GM19043 (cell line): ENCODE measurements at regions not wholly inside any gene's neighbourhood (a gene's known extent, or its start where the extent isn't known, plus 50 kb on each side); places are given as distances from the start of the nearest gene placed in this dataset.
"Not testable (repeated sequence)": the region's sequence is repeated elsewhere in the genome, so short reads cannot be mapped to it uniquely, and the experiment has no call there.

Experiments used
- ATAC-seq: cut with Tn5 transposase; IDR thresholded peaks from one replicate; pipeline ENCODE4 v1.9.1; 2021; ENCODE audit warnings: low read depth; ENCODE audit not compliant: unreplicated experiment

DNA sequence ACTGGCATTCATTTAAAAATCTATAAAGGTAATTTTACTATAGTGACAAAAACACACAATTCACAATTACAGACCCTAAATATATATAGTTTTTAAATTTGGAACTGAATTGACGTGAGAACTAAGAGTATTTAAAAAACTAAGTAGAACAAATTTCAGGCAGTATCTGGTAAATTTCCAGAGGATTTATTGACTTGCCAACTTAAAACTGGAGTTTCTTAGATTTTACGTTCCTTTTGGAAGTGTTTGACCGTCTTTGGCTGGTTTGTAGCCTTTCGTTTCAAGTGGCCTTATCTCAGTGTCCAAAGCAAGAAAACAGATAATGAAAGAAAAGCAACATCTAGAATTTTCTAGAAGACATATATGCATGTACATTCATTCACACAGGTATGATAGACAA lies 234.4 kb upstream of the VLDLR start:
- no peak for ATAC-seq

DNA sequence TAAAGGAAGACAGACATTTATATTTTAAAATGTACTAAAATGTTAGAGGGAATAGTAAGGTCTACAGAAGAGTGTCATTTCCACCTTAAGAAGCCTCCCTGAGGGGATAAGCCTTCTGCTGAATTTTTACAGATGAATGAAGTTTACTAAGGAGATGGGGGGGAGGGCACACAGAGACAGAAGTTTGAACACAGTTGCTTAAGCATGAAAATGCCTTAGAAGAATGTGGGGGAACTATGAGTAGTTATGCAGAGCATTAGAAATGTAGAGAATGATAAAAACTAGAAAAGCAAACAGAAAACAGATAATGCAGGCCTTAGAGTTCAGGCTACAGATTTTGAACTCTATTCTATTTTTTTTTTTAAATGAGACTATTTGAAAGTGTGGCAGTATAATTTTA lies 232.2 kb upstream of the VLDLR start:
- ATAC-seq: no peak

DNA sequence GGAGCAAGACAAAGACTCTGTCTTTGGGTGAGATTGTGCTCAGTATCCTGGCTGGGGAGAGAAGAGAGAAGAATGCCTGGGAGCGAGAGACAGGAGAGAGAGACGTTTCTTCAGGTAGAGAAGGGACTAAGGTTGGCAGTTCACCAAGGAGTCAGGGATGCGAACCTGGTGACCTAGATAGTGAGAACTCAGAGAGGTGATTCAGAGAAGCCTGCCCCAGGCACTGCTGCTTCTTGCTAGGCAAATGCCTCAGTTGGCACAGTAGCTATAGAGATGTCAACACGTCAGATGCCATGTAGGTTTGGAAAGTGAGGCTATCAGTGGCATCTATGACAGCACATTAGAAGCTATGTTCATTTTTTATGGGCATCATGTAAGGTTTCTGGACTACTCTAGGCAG lies 231.6 kb upstream of the VLDLR start:
- ATAC-seq: no peak

DNA sequence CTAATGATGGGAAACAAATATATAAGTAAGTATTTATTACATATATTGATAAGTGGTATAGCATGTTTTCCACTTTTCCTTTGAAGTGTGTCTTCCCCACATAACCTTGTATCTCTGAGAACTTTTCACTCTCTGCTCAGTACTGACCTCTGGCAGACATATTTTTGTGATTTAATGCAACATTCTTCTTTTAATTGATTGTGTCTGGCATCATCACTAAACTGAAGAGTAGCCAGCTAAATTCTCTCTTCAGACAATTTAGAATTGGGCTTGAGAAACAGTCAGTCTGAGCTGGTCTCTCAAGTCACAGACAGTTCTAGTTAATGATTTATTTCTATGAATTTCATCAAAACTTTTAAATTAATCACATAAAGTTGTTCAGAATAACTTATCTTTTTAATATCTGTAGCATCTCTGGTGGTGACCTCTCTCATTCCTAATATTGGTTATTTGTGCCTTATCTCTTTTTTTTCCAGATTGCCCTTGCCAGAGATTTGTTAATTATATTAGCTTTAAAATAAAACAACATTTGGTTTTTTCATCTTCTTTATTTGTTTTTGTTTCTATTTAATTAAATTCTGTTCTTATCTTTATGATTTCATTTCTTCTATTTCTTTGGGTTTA lies 230.0 kb upstream of the VLDLR start:
- not testable (repeated sequence) for ATAC-seq

DNA sequence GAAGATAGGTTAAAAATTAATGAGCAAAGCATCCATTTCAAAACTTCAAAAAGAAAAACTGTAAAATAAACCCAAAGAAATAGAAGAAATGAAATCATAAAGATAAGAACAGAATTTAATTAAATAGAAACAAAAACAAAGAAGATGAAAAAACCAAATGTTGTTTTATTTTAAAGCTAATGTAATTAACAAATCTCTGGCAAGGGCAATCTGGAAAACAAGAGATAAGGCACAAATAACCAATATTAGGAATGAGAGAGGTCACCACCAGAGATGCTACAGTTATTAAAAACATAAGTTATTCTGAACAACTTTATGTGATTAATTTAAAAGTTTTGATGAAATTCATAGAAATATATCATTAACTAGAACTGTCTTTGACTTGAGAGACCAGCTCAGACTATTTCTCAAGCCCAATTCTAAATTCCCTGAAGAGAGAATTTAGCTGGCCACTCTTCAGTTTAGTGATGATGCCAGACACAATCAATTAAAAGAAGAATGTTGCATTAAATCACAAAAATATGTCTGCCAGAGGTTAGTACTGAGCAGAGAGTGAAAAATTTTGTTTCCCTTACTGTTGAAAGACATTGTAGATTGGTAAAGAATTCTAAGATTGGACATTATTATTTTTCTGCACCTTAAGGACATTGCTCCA lies 227.4 kb upstream of the VLDLR start:
- not testable (repeated sequence) for ATAC-seq

DNA sequence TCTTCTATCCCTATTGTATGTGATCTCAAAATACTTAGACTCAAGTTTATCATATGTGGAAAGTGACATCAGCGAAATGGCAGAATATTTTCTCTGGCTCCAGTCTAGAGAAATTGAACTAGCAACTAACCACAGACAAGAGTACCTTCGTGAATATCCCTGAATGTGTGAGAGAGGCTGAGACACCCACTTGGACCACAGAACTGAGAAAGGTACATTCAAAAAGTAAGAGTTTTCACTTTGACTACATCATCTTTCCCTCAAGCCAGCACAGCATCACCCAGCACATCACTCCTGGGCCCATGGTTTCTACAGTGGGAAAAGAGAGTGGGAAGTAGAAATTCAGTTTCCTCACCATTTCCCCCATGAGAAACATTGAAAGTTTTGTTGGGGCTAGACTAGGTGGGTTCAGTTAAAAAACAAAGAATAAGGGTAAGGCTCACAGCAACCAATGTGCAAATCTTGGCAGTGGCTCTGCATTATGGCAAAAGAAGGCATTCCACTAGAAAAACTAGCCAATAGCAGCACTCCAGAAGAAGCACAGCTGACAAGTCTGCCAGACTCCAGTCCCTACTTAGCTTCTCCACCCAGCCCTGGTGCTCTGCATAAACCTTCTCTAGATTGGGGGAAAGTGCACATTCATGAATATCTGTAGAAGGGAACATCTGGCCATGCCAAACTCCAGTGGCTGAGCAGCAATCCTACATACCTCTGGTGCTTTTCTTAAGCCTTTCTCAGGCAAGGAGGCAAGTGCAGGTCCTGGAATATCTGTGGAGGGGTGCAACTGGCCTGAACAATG lies 225.6 kb upstream of the VLDLR start:
- ATAC-seq: no peak

DNA sequence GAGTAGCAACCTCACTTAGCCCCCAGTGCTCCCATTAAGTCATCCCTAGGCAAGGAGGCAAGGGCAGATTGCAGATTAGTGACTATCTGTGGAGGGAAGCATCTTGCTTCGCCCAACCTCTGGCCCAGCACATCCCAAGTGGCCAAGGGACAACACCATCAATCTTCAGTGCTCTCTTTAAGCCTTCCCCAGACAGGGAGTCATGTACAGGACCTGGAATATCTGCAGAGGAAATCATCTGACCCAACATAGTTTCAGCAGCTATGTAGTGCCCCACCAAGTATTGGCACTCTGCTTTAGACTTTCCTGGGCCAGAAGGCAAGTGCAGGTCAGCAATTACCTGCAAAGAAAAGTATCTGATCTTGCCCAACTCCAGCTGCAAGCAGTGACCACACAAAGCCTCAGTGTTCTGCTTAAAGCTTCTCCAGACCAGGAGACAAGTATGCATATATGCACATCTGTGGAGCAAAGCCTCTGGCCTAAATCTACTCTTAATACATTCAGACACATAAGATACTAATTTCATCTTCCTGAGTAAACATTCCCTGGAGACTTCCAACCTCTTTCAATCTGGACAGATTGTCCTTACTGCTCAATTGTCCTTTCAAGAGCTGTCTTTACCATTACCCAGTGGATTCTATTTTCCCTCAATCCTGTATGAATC lies 224.8 kb upstream of the VLDLR start:
- ATAC-seq: no peak

DNA sequence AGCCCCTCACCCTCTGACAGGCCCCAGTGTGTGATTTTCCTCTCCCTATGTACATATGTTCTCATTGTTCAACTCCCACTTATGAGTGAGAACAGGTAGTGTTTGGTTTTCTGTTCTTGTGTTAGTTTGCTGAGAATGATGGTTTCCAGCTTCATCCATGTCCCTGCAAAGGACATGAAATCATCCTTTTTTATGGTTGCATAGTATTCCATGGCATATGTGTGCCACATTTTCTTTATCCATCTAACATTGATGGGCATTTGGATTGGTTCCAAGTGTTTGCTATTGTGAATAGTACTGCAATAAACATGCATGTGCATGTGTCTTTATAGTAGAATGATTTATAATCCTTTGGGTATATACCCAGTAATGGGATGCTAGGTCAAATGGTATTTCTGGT lies 223.7 kb upstream of the VLDLR start:
- not testable (repeated sequence) for ATAC-seq

DNA sequence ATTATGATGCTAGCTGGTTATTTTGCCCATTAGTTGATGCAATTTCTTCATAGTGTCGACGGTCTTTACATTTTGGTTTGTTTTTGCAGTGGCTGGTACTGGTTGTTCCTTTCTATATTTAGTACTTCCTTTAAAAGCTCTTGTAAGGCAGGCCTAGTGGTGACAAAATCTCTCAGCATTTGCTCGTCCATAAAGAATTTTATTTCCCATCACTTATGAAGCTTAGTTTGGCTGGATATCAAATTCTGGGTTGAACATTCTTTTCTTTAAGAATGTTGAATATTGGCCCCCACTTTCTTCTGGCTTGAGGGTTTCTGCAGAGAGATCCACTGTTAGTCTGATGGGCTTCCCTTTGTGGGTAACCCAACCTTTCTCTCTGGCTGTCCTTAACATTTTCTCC lies 219.8 kb upstream of the VLDLR start:
- ATAC-seq: not testable (repeated sequence)

DNA sequence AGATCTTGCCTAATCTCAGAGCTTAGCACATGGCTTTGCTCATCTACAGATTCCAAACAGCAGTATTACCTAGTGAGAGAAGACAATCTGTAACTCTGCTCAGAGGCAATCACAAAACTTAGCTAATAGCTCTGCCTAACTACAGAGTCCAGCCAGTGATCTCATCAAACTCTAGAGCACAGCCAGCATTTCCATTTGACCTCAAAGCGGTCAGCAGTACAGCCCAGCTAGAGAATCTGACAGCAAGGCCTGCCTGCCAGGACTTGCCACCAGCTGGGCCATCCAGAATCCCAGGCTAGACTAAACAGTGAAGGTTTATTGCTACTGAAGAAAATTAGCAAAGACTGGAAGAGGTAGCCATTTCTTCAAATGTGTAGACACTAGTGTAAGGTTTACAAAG lies 217.9 kb upstream of the VLDLR start:
- no peak for ATAC-seq

DNA sequence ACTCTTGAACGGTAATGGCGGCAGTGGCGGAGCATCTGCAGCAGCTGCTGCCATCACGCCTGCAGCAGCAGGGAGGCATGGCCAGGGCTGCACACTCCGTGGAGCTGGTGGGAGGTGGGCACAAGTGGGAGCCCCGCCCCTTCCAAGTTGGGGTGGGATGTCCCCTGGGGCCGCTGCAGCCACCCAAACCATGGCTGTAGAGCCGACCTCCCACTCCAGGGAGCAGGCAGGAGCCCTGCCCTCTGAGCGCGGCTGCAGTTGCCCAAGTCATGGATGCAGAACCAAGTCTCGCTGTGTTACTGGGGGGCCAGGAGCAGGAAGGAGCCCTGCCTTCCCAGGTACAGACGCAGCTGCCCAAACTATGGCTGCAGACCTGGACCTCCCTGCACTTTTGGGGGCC lies 215.3 kb upstream of the VLDLR start:
- ATAC-seq: no peak

DNA sequence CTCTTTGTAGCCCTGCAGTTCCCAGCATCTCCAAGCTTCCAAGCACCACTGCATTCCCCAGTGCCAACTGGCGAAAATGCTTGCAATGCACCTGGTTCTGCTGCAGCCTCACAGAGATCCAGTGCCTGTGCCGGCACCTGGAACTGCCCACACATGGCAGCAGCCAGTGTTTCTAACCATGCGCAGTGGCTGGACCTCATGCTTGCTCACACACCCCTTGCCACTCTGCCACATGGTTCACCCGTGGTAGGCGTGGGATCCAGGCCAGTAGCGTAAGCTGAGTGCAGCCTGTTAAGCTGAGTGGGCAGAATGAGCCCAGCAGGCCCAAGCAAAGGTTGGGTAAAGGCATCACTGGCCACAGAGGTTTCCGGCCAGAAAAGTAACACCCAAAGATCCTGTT lies 214.1 kb upstream of the VLDLR start:
- no peak for ATAC-seq

DNA sequence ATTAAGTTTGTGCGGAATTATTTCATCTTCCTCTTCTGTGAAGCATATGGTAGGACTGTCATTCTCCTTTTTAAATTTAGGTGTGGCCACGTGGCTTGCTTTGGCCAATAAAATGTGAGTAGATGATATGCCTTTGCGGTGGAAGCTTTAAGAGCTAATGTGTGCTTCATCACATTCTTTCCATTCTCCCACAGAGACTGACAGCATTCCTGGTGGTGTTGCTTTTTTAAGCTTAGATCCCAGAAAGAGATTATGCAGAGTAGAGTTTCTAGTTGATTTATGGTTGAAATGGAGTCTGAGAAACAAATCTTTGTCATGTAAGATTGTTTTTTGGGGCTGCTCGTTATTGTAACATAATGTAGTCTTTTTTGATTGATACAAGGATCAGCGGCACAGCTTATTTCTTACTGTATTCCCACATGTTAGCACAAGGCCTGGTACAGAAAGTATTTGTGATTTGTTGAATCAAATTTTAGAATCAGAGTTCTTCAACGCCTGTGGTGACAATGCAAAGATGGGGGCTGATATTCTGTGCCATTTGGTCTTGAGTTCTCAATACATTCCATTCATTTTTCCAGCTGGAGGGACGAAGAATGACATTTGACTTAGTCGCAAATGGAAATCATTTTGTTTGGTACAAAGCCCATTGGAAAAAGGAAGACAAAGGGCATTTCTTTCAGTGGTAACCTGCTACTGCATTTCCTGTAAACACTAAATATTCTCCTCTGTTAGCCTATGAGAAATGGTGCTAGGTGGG lies 209.9 kb upstream of the VLDLR start:
- no peak for ATAC-seq

DNA sequence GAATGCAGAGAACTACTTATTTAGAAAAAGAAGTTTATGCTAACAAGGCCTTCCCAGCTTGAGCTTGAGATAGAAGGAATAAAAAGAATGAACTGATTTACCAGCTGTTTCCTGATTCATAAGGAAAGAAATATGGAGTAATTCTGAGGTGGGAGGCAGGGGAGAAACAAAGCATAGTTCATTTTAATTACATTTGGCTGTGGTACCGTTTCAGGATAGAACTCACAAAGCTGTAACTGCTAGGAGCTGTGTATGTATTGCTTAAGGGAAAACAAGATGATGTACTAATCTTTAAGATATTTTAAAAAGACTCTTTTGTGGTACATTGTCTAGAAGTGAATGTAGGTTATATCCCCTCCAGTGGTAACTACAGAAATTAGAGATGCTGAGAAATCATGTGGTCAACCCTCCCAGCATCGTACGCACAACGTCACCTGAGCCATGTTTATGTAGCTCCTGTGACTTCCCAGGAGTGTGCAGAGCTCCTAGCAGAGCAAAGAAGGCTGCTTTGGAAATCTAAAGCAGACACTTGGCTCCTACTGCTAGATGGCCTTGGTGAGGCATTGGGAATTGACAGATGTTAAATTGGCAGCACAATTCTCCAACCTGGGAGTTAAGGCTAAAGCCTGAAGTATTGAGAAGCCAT lies 208.3 kb upstream of the VLDLR start:
- ATAC-seq: no peak

DNA sequence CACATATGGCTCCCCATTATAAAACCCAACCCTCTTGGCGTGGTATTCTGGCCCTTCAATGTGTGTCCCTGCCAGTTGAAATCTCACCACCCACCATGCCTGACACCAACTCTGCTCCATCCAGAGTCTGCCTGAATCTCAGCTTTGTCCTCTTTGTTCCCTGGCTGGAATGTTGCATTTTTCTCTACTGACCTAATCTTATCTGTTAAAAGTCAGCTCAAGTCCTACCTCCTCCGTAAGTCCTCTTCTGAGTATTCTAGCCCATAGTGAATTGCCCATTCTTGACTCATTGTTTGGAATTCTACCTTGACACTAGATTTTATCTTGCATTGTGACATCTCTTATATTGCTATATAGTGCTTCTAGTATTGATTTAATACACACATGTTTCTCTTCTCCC lies 207.1 kb upstream of the VLDLR start:
- no peak for ATAC-seq

DNA sequence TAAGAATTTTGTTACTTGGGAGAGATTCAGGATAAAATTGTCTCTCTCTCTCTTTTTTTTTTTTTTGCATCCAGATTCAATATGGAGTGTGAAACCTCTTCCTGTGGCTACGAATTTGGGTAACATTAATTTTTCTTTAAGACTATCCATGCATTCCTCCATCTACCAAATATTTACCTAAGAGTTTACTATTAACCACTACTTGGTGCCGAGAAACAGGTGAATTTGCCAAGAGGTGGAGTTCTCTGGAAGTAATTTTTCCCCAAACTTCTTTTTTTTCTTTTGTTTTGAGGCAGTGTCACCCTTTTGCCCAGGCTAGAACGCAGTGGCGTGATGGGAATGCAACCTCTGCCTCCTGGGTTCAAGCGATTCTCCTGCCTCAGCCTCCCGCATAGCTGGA lies 206.3 kb upstream of the VLDLR start:
- ATAC-seq: no peak

DNA sequence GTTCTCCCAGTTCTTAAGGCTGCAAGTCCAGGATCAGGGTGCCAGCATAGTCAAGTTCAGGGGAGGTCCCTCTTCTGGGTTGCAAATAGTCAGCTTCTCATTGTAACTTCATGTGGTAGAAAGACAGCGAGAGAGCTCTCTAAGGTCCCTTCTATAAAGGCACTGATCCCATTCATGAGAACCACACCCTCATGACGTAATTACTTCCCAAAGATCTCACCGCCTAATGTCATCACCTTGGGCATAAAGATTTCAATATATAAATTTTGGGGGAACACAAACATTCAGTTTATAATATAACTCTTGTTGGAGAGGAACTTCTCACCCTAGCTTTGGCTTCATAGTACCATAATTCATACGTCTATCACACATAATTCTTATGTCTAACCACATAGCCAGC lies 203.9 kb upstream of the VLDLR start:
- ATAC-seq: no peak

DNA sequence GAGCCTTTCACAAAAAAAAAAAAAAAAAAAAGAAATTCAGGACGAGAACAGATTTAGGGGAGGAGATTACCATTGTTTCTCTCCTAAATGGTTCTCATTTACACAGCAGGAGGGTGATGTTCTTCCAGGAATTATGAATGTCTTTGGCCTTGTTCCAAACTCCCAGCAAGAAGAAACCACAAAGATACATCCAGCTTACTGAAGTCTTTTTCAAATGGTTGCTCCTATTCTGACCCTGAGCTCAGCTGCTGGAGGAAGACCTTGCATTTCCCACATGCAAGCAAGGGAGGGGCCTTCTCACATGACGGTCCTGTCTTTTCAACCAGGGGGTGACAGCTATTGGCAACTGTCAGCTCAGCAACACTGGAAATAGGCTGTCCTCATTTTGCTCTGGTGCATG lies 203.0 kb upstream of the VLDLR start:
- ATAC-seq: no peak

DNA sequence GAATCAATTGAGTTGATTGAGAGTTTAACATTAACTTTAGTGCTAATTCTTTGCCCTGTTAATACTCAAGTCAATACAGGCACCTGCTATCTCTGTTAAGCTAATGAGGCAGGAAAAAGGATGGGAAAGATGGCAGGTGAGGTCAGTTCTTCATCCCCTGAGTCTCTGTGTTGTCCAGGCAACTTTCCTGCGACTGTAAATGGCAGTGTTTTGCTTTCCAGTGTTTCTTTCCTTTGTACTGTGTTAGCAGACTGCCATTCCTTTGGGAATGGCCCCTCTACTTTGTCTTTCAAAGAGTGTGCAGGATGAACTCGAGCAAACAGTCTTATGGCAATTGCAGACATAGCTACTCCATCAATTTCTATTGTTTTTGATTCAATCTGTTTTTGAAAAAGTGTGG lies 202.2 kb upstream of the VLDLR start:
- no peak for ATAC-seq

DNA sequence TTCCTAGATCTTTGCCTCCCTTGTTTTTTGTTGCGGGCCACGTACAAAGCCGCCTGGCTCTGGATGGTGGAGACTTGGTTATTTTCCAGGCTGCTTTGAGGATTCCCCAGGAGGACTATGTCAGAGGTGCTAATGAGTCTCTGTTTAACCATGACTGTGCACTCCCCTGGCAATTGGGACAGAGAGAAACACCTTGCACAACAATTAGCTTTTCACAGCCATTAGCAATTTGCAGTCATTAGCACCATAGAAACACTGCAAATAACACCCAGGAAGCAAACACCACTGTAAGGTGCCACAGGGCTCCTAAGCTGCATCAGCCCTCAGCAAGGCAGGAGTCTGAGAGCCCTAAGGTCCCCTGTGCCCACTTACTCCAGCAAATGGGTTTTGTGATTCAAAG lies 201.0 kb upstream of the VLDLR start:
- no peak for ATAC-seq
